MCF 10A (cell line): ENCODE measurements at regions not wholly inside any gene's neighbourhood (a gene's known extent, or its start where the extent isn't known, plus 50 kb on each side); places are given as distances from the start of the nearest gene placed in this dataset.

Source experiments
- BruUV-seq: library from RNA; stranded (reverse); fragments of 400-500 nt; replicated peaks from 2 replicates; lab custom pipeline; 2021; lab: Mats Ljungman, UMichigan
- CTCF ChIA-PET: fragments of 300-600 bp; sonication (Branson Sonifier 250); formaldehyde crosslinking; extraction: SDS; loops from one replicate; lab custom pipeline; 2021; ENCODE audit warnings: antibody characterized with exemption, inconsistent platforms; lab: Yijun Ruan, JAX
- POLR2A ChIA-PET: fragments of 300-600, 350-650 bp; sonication (Branson Sonifier 250); formaldehyde crosslinking; extraction: SDS; loops from one replicate; lab custom pipeline; 2020; ENCODE audit warnings: antibody characterized with exemption, inconsistent platforms; lab: Yijun Ruan, JAX
- DNase-seq: peaks from one replicate; pipeline ENCODE4 v3.0.0-alpha.2; 2018; ENCODE audit not compliant: unreplicated experiment
- H3K27ac Mint-ChIP-seq: one replicate; pipeline ENCODE4 v1.8.0; 2022; ENCODE audit warnings: mild to moderate bottlenecking, low read depth, mixed read lengths; ENCODE audit not compliant: unreplicated experiment
- H3K27me3 Mint-ChIP-seq: one replicate; pipeline ENCODE4 v1.8.0; 2022; ENCODE audit warnings: mixed read lengths; ENCODE audit not compliant: insufficient read depth, unreplicated experiment
- H3K36me3 Mint-ChIP-seq: one replicate; pipeline ENCODE4 v1.8.0; 2022; ENCODE audit warnings: mild to moderate bottlenecking, moderate library complexity, mixed read lengths; ENCODE audit not compliant: insufficient read depth, unreplicated experiment
- H3K4me1 Mint-ChIP-seq: one replicate; pipeline ENCODE4 v1.8.0; 2022; ENCODE audit warnings: mixed read lengths; ENCODE audit not compliant: insufficient read depth, unreplicated experiment
- H3K4me3 Mint-ChIP-seq: one replicate; pipeline ENCODE4 v1.8.0; 2022; ENCODE audit warnings: mild to moderate bottlenecking, moderate library complexity, mixed read lengths; ENCODE audit not compliant: unreplicated experiment
- H3K9me3 Mint-ChIP-seq: one replicate; pipeline ENCODE4 v1.8.0; 2022; ENCODE audit warnings: mixed read lengths; ENCODE audit not compliant: unreplicated experiment
- intact Hi-C: fragments of 100-400 bp; cut with micrococcal nuclease; formaldehyde crosslinking; loops from 2 replicates; pipeline ENCODE4 v1.14.1; 2022
- TF ChIP-seq, protein P1 (sequence below): fragments of 200-600 bp; IDR thresholded peaks from one replicate; pipeline ENCODE4 v1.8.0; 2022; ENCODE audit warnings: antibody characterized with exemption, mild to moderate bottlenecking; ENCODE audit not compliant: unreplicated experiment

DNA sequence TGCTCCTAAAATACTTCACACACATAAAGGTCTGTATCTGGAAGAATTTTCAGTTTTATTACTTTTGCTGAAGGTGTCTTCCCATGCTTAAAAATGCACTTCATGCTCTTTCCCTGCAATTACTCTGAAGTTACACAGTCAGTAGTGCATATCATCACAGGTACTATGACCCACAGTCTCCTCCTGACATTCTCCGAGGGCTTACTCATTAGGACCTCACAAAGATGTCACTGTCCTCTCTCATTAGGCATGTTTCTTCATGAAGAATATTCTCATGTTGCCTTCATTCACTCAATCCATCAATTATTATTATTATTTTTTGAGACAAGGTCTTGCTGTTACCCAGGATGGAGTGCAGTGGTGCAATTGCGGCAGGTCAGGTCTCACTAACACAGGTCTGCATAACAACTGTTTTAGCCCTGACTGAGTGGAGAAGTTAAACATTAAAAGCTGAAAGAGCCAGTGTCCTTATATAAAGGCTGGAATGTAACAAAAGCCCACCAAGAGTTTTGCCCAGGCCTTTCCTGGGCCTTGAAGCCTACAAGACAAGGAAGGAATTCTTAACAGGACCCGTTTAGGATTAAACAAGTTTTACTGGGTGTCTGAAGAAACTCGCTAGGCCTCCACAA, 119.5 kb upstream of the WSCD2 start:
- no peaks in the 10 kb centered on the region for H3K4me1 Mint-ChIP-seq
- TF ChIP-seq, protein P1, sequence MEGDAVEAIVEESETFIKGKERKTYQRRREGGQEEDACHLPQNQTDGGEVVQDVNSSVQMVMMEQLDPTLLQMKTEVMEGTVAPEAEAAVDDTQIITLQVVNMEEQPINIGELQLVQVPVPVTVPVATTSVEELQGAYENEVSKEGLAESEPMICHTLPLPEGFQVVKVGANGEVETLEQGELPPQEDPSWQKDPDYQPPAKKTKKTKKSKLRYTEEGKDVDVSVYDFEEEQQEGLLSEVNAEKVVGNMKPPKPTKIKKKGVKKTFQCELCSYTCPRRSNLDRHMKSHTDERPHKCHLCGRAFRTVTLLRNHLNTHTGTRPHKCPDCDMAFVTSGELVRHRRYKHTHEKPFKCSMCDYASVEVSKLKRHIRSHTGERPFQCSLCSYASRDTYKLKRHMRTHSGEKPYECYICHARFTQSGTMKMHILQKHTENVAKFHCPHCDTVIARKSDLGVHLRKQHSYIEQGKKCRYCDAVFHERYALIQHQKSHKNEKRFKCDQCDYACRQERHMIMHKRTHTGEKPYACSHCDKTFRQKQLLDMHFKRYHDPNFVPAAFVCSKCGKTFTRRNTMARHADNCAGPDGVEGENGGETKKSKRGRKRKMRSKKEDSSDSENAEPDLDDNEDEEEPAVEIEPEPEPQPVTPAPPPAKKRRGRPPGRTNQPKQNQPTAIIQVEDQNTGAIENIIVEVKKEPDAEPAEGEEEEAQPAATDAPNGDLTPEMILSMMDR: no peak
- H3K9me3 Mint-ChIP-seq: no peaks in the 10 kb centered on the region
- POLR2A ChIA-PET: no interaction called here
- no peak for DNase-seq
- H3K4me3 Mint-ChIP-seq: no peak overlapping the region
- CTCF ChIA-PET: no interaction called here
- intact Hi-C loops: no loop called here
- no peaks in the 10 kb centered on the region for H3K36me3 Mint-ChIP-seq
- BruUV-seq: no TSS peak
- H3K27ac Mint-ChIP-seq: no peak overlapping the region
- peaks cover 19% of the 10 kb centered on the region for H3K27me3 Mint-ChIP-seq

DNA sequence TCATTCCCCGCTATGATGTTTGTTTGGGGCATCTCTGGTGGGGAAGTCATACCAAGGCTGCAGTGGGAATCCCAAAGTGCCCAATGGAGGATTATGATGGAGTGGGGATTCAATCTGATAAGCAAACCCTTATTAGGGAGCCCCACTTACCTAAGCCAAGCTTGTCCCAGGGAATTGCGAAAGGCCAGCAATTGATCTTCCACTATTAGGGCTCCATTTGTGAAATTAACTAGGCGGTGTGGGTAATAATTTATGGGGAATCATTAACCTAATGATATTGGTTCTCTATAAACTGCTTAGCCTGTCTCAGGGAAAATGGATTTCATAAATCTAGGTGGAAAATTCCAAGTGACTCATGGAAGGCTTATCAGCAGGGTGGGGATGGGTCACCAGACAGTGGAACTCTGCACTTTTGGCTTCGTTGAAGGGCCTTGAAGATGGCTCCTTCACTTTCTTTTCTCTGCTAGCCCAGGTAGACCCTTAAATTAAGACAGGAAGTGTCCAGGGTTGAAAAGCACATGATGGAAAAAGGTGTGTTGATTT, 113.0 kb upstream of the WSCD2 start:
- H3K9me3 Mint-ChIP-seq: no peaks in the 10 kb centered on the region
- no peak overlapping the region for H3K4me3 Mint-ChIP-seq
- peaks cover 19% of the 10 kb centered on the region for H3K27me3 Mint-ChIP-seq
- no TSS peak for BruUV-seq
- no peaks in the 10 kb centered on the region for H3K4me1 Mint-ChIP-seq
- no peak for DNase-seq
- no peak overlapping the region for H3K27ac Mint-ChIP-seq
- intact Hi-C loops: no loop called here
- TF ChIP-seq, protein P1: no peak
- CTCF ChIA-PET: interaction anchor here (1.7 kb wide), 1 partner anchor 496 kb away, joined by 3 read pairs; no protein-coding TSS in a partner anchor
- POLR2A ChIA-PET: no interaction called here
- H3K36me3 Mint-ChIP-seq: no peaks in the 10 kb centered on the region

DNA sequence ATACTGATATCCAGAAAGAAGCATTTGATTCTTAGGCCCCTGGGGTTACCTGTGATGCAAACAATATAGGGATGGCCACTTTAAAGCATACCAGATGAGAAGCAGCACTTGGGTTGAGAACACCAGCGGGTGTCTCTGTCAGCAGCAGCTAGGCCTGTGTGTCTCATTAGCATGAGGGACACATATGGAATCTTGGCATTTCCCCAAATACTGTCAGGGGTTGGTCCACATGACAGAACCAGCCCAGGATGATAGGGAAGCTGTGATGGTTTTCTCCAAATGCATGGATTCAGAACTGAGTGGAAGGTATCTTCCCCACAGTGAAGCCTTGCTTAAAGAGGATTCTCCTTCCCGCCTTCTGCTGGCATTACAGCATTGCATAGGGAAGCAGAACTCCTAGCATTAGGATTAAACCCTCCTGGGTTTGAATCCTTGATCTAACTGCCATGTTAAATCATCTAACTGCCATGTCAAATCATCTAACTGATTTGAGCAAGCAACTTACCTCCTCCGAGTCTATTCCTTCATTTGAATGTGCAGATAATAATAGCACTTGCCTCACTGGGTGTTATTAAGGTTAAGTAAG, 111.5 kb upstream of the WSCD2 start:
- Mint-ChIP-seq H3K9me3 (no peaks in the 10 kb centered on the region), H3K27me3 (peaks cover 9% of the 10 kb centered on the region), H3K36me3 (no peaks in the 10 kb centered on the region), H3K4me1 (no peaks in the 10 kb centered on the region), H3K27ac (no peak overlapping the region), H3K4me3 (no peak overlapping the region)
- TF ChIP-seq, protein P1: no peak
- ChIA-PET CTCF (interaction anchor here (0.6 to 1.7 kb wide), 2 partner anchors 164 to 495 kb away, joined by 3 read pairs; no protein-coding TSS in a partner anchor), POLR2A (no interaction called here)
- BruUV-seq: no TSS peak
- DNase-seq: no peak
- intact Hi-C loops: no loop called here

DNA sequence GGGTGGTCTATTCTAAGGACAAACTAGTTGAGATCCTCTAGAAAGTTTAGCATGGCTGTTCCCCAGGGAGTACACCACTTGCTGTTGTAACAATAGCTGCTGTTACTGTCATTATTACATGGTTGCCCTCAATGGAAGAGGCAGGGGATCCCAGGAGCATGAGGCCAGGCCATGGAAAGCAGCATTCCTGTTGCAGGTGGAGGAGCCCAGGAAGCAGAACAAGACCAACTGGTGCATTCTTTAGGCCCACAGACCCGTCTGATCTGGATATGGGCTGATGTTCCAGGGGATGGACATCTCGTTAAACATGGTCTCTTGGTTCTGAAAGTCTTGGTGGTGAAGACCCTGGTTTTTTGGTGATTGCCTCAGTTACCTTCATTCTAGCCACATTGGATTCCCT, 109.2 kb upstream of the WSCD2 start:
- Mint-ChIP-seq H3K27ac (no peak overlapping the region), H3K9me3 (no peaks in the 10 kb centered on the region), H3K27me3 (no peaks in the 10 kb centered on the region), H3K4me1 (no peaks in the 10 kb centered on the region), H3K36me3 (no peaks in the 10 kb centered on the region), H3K4me3 (no peak overlapping the region)
- DNase-seq: no peak
- TF ChIP-seq, protein P1: no peak
- intact Hi-C loops: no loop called here
- POLR2A ChIA-PET: no interaction called here
- no TSS peak for BruUV-seq
- CTCF ChIA-PET: no interaction called here
